ENCODE measurements at regions not wholly inside any gene's neighbourhood (a gene's known extent, or its start where the extent isn't known, plus 50 kb on each side); places are given as distances from the start of the nearest gene placed in this dataset.

- no peak for DNase-seq (ENCODE audit: low read depth)
Measured at GRCh38 chr4:71156616-71157015, 163.2 kb downstream of the DCK start.

DNA sequence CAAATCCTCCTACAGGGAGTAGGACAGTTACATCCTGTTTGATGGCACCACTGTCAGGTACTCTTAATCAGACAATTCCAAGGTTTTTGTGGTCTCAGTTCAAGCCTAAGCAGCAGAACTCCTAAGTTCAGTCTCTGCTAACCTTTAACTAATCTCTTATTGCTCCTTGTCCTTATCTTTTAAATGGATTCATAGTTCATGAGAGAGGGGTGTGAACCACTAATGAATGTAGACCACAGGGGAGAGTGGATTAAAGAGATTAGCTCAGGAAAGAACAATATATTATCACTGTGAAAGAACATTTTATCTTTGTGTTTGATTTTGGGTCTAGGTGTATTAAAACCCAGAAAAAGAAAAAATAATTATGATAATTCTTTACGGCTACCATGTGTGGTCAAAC is 168.9 kb downstream of the DCK start:
- no peak for DNase-seq (ENCODE audit: low read depth)

GRCh38 chr4:71163317-71163716 is 169.9 kb downstream of the DCK start:
- DNase-seq (ENCODE audit: low read depth), result no peak

DNA sequence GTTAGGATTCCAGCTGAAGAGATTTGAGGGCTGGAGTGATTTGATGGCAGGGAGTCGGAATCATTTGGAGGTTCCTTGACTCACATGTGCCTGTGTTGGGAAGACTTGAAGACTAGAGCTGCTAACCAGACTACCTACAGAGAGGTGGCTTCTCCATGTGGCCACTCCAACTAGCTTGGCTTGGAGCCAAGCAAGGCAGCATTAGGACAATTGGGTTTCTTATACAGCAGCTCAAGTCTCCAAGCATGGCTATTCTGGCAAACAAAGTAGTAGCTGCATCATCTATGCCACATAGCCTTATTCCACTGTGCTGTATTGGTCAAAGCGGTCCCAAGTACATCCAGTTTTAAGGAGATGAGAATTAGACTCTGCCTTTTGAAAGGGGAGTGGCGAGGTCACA is 171.7 kb upstream of the SLC4A4 start:
- DNase-seq (ENCODE audit: low read depth), result no peak

DNA sequence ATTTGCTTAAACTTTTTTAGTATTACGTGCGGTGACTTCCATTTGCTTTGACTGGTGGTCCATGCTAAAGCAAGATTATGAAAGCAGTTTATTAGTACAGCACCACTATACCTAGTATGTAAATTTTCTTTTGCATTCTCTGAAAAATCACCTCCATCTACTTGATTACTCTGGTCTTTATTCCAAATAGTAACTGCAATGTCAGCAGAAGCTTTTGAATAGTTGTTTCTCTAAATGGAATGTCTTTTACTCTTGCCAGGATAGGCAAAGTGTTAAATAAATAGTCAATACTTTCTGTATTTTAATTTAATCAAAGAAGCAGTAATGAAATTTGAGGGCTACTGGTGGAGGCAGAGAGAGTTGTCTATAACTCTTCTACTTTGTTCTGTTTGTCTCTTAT is 167.2 kb upstream of the SLC4A4 start:
- DNase-seq (ENCODE audit: low read depth), result no peak

DNA sequence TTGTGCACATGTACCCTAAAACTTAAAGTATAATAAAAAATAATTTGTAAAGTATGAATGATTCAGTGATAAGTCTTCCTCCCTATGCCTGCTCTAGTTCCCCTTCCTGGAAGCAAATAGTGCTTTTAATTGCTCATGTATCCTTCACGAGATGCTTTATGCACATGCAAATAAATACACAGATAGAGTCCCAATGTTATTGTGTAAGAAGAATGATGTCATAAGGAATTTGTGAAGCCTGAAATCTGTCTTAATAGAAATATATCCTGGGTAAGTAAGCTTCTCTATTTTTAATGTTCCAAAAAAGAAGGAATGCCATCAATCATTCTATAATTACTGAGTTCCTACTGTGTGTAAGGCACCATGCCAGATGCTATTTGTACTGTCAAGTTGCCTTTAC is 157.5 kb upstream of the SLC4A4 start:
- no peak for DNase-seq (ENCODE audit: low read depth)

DNA sequence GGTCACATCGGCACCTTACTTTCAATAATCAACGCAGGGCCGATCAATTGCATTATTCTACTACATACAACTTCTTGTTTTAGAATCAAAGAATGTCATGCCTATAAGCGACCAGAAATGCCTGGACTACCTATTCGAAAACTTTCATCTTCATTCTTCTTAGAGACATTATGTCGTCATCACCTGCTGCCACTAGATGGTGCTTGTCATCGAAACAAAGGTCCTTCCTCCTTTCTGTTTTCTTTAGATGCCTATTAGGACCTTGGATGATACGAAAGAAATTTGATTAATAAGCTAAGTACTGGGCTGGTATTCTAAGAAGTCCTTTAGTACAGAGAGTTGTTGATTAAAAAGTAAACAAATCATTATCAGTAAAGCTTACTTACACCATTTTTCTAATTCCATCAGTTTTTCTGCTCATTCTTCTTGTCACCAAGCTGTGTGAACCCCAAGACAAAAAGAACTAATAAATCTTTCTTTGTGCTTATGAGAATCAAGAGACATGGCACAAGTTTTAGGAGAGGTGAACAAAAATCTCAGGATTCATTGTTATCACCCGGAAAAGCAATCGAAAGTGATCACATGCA is 154.5 kb upstream of the SLC4A4 start:
- no peak for DNase-seq (ENCODE audit: low read depth)

DNA sequence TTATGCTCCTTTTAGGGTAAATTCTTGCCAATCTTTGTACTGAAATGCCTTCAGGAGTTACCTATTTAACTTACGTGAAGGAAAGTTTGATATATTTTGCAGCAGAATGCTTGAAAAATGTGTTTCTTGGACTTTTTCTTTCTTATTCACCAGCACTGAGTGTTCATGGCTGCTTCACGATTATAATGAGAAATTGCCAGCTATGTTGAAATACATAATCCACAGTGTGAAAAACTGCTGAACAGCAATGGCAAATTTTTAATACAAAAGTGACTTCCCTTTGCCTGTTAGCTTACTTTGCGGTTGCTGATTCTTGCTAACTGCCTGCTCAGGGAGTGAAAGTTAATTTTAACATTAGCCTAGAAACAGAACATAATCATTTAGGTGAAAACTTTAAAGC is 153.8 kb upstream of the SLC4A4 start:
- DNase-seq (ENCODE audit: low read depth), result no peak

- DNase-seq (ENCODE audit: low read depth), result no peak
Measured at GRCh38 chr4:71186257-71186565, 152.6 kb upstream of the SLC4A4 start.

DNA sequence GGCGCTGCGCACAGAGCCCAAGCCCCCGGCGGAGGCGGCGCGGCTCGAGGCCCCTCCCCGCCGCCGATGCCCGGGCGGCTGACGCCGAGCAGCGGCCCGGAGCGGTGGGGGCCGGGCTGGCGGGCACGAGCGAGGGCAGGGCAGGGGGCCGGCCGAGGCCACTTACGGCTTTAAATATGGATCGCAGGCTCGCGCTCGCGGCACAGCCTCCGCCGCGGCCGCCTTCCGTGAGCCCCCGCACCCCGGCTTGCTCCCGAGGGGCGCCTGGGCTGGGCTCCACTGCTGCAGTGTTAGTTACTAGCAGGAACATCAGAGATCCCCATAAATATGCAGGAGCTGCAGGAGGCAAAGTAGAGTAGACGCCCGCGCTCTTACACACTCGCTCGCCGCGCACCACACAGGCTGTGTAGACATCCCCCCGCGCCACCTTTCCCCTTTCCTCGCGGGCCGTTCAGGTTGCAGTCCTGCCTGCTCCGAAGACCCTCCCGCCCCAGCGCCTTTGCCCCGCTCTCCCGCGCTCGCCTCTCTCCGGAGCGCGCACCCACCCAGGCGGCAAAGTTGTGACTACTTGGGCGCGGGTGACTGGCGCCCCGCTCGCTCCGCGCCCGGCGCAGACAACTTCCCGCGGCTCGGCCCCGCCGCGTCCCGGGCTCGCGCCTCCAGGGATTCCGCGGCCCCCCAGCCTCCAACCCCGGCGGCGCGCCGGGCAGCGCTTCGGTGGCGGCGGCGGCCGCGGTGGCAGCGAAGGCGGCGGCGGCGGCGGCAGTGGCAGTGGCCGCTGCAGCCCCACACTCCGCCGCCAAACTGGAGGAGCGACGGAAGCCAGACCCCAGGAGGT is 152.0 kb upstream of the SLC4A4 start:
- DNase-seq (ENCODE audit: low read depth), result no peak

- no peak for DNase-seq (ENCODE audit: low read depth)
Measured at GRCh38 chr4:71187404-71188155, 151.2 kb upstream of the SLC4A4 start.

DNA sequence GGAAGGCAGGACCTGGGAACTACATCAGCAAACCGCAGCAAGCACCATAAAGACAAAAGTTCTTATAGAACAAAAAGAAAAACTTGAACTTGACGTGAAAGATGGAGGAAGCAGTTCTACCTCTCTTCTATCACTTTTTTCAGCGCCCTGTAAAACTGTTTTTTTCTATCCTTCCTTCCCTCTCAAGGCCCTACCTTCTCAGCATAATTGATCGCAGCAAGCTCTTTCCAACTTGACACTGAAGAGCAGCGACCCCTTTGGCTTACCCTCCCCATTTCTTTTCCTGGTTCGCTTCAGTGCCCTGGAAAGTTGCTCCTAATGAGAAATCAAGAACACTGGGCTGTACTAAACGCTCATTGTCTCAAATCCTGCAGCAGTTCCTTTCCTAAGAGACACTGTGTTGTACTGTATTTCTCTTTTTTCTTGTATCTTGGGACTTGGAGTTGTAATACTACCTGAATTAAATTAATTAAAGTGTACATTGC is 150.6 kb upstream of the SLC4A4 start:
- DNase-seq (ENCODE audit: low read depth), result no peak

DNA sequence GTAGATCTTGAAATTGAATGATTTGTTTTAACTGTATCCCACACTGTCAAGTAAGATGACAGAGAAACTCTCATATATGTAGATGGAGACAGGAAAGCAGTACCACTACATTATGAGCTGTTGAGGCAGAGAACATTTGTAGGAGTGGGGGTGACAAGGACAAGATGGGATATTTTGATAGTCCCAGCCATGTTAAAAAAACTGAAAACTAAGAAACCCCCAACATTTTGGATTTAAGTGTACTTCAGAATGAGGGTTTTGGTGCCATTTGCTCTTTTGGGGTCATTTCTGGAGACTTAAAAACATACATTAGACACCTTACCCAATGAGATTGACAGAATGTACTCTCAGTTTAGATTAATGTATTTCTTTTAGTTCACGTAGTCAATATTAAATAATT is 149.9 kb upstream of the SLC4A4 start:
- DNase-seq (ENCODE audit: low read depth), result no peak

GRCh38 chr4:71189471-71189870 is 149.3 kb upstream of the SLC4A4 start:
- DNase-seq (ENCODE audit: low read depth), result no peak

GRCh38 chr4:71194454-71194853 is 144.4 kb upstream of the SLC4A4 start:
- DNase-seq (ENCODE audit: low read depth), result no peak

- no peak for DNase-seq (ENCODE audit: low read depth)
Measured at GRCh38 chr4:71195924-71196323, 142.9 kb upstream of the SLC4A4 start.

DNA sequence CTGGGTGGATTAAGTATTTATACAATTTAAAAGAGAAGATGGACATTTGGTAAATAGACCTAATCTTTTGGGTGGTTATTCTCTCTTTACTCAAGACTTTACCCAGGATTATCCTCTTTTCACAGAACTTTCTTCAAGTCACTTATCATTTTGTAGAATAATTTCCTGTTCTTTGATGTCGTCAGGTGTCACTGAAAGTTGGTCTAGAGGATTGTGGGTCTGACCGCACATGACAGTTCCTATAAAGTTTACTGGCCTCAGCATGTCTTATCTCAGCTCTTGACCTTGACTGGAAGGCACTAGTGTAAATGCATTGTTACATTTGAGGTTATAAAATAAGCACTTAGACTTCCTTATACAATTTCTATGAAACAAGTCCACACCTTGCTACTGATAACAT is 139.9 kb upstream of the SLC4A4 start:
- peak; percentile 24 for DNase-seq (ENCODE audit: low read depth)

GRCh38 chr4:71201057-71201456 is 137.8 kb upstream of the SLC4A4 start:
- DNase-seq (ENCODE audit: low read depth), result no peak

DNA sequence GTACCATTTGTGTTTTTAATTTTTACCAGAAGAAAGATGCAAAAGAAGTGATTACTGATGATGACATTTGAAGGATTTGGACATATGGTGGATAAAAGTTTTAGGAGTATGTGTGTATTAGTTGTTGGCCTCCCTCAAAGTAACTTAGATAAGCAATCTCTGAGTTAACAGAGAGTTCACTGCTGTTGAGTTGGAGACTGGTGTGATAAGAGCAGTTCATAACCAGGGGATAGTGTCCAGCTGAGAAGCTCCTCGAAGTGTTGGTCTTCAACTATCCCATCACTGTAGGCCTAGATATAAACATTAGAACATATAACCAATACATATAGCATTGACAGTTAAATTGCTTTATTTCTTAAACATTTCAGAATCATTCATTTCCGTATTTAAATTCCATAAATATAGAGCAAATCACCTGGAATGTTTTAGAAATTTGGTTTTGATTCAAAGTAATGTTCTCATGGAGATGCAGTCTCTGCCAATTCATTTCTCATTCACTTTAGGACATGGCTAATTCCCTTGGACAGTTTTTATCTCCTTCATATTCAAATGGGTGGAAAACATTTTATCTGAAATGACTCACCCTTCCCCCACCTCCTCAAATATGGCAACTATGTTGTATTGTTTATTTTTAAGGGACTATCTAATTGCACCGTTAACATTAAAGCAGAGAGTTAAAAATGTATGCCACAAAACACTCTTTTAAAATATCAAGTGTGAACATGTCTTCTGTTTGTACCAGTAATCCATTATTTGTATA is 136.8 kb upstream of the SLC4A4 start:
- DNase-seq (ENCODE audit: low read depth), result no peak

GRCh38 chr4:71202705-71203104 is 136.1 kb upstream of the SLC4A4 start:
- DNase-seq (ENCODE audit: low read depth), result no peak

GRCh38 chr4:71204056-71204455 is 134.8 kb upstream of the SLC4A4 start:
- no peak for DNase-seq (ENCODE audit: low read depth)

GRCh38 chr4:71206763-71207162 is 132.1 kb upstream of the SLC4A4 start:
- DNase-seq (ENCODE audit: low read depth), result no peak
